Central memory CD8-positive, alpha-beta T cell (primary cell): ENCODE measurements at regions not wholly inside any gene's neighbourhood (a gene's known extent, or its start where the extent isn't known, plus 50 kb on each side); places are given as distances from the start of the nearest gene placed in this dataset.

Source experiments
- ATAC-seq: fragments of 150-1000 bp; cut with Tn5 transposase; replicated peaks from 2 replicates; pipeline ENCODE4 v1.10.0; 2022; ENCODE audit warnings: mild to moderate bottlenecking, moderate FRiP score, moderate number of reproducible peaks; ENCODE audit not compliant: poor library complexity, severe bottlenecking; ENCODE audit errors: extremely low read depth
- DNase-seq, 2 donors: peaks; one replicate each; pipeline ENCODE4 v3.0.0; 2021; ENCODE audit warnings: low spot score in 2 of 2
- H3K27ac Mint-ChIP-seq: one replicate; pipeline ENCODE4 v1.8.0; 2022; ENCODE audit warnings: low read depth, mild to moderate bottlenecking, moderate library complexity, mixed read lengths
- H3K27me3 Mint-ChIP-seq: one replicate; pipeline ENCODE4 v1.8.0; 2022; ENCODE audit warnings: mixed read lengths
- H3K36me3 Mint-ChIP-seq: one replicate; pipeline ENCODE4 v1.8.0; 2022; ENCODE audit warnings: mild to moderate bottlenecking, moderate library complexity, mixed read lengths; ENCODE audit not compliant: insufficient read depth
- H3K4me1 Mint-ChIP-seq: one replicate; pipeline ENCODE4 v1.8.0; 2022; ENCODE audit warnings: mixed read lengths
- H3K4me3 Mint-ChIP-seq: one replicate; pipeline ENCODE4 v1.8.0; 2022; ENCODE audit warnings: mild to moderate bottlenecking, moderate library complexity, mixed read lengths
- H3K9me3 Mint-ChIP-seq: one replicate; pipeline ENCODE4 v1.8.0; 2022; ENCODE audit warnings: mixed read lengths

GRCh38 chr11:108994887-108995286 lies 330.0 kb downstream of the DDX10 start:
- no peak overlapping the region for H3K27ac Mint-ChIP-seq
- H3K9me3 Mint-ChIP-seq: peaks cover 18% of the 10 kb centered on the region
- no peaks in the 10 kb centered on the region for H3K4me1 Mint-ChIP-seq
- no peaks in the 10 kb centered on the region for H3K36me3 Mint-ChIP-seq
- peaks cover 17% of the 10 kb centered on the region for H3K27me3 Mint-ChIP-seq
- no peak overlapping the region for H3K4me3 Mint-ChIP-seq
- DNase-seq (no peak), ATAC-seq (no peak)

GRCh38 chr11:108997826-108998225 lies 333.0 kb downstream of the DDX10 start:
- Mint-ChIP-seq H3K4me1 (no peaks in the 10 kb centered on the region), H3K27me3 (peaks cover 17% of the 10 kb centered on the region), H3K27ac (no peak overlapping the region), H3K36me3 (no peaks in the 10 kb centered on the region), H3K4me3 (no peak overlapping the region), H3K9me3 (peaks cover 18% of the 10 kb centered on the region)
- ATAC-seq: no peak
- no peak for DNase-seq

GRCh38 chr11:109000531-109000930 lies 335.7 kb downstream of the DDX10 start:
- no peak for DNase-seq
- no peak for ATAC-seq
- Mint-ChIP-seq H3K4me1 (no peaks in the 10 kb centered on the region), H3K27ac (no peak overlapping the region), H3K27me3 (peaks cover 31% of the 10 kb centered on the region), H3K9me3 (peaks cover 18% of the 10 kb centered on the region), H3K4me3 (no peak overlapping the region), H3K36me3 (no peaks in the 10 kb centered on the region)

- DNase-seq (no peak), ATAC-seq (no peak)
- no peaks in the 10 kb centered on the region for H3K4me1 Mint-ChIP-seq
- no peaks in the 10 kb centered on the region for H3K36me3 Mint-ChIP-seq
- H3K27ac Mint-ChIP-seq: no peak overlapping the region
- peaks cover 16% of the 10 kb centered on the region for H3K9me3 Mint-ChIP-seq
- H3K27me3 Mint-ChIP-seq: peaks cover 37% of the 10 kb centered on the region
- H3K4me3 Mint-ChIP-seq: no peak overlapping the region
These were observed 336.7 kb downstream of the DDX10 start for GRCh38 chr11:109001585-109001984.

- H3K9me3 Mint-ChIP-seq: no peaks in the 10 kb centered on the region
- ATAC-seq (no peak), DNase-seq (no peak)
- H3K4me1 Mint-ChIP-seq: no peaks in the 10 kb centered on the region
- H3K36me3 Mint-ChIP-seq: no peaks in the 10 kb centered on the region
- no peaks in the 10 kb centered on the region for H3K27me3 Mint-ChIP-seq
- no peak overlapping the region for H3K4me3 Mint-ChIP-seq
- H3K27ac Mint-ChIP-seq: no peak overlapping the region
These were observed 348.1 kb downstream of the DDX10 start for GRCh38 chr11:109012991-109013390.

GRCh38 chr11:109015283-109015682 lies 350.4 kb downstream of the DDX10 start:
- no peaks in the 10 kb centered on the region for H3K36me3 Mint-ChIP-seq
- ATAC-seq (no peak), DNase-seq (no peak)
- H3K4me3 Mint-ChIP-seq: no peak overlapping the region
- H3K4me1 Mint-ChIP-seq: no peaks in the 10 kb centered on the region
- no peaks in the 10 kb centered on the region for H3K27me3 Mint-ChIP-seq
- H3K9me3 Mint-ChIP-seq: no peaks in the 10 kb centered on the region
- H3K27ac Mint-ChIP-seq: no peak overlapping the region

GRCh38 chr11:109016724-109017123 lies 351.9 kb downstream of the DDX10 start:
- no peaks in the 10 kb centered on the region for H3K36me3 Mint-ChIP-seq
- no peaks in the 10 kb centered on the region for H3K9me3 Mint-ChIP-seq
- H3K4me1 Mint-ChIP-seq: no peaks in the 10 kb centered on the region
- no peak overlapping the region for H3K27ac Mint-ChIP-seq
- H3K27me3 Mint-ChIP-seq: no peaks in the 10 kb centered on the region
- H3K4me3 Mint-ChIP-seq: no peak overlapping the region
- ATAC-seq (no peak), DNase-seq (no peak)

GRCh38 chr11:109017489-109017888 lies 352.6 kb downstream of the DDX10 start:
- DNase-seq: no peak
- Mint-ChIP-seq H3K27me3 (no peaks in the 10 kb centered on the region), H3K4me1 (no peaks in the 10 kb centered on the region), H3K36me3 (no peaks in the 10 kb centered on the region), H3K9me3 (no peaks in the 10 kb centered on the region), H3K4me3 (no peak overlapping the region), H3K27ac (no peak overlapping the region)
- no peak for ATAC-seq

GRCh38 chr11:109018639-109019038 lies 353.8 kb downstream of the DDX10 start:
- no peaks in the 10 kb centered on the region for H3K9me3 Mint-ChIP-seq
- no peak for DNase-seq
- no peaks in the 10 kb centered on the region for H3K27me3 Mint-ChIP-seq
- no peaks in the 10 kb centered on the region for H3K4me1 Mint-ChIP-seq
- H3K27ac Mint-ChIP-seq: no peak overlapping the region
- H3K36me3 Mint-ChIP-seq: no peaks in the 10 kb centered on the region
- no peak for ATAC-seq
- no peak overlapping the region for H3K4me3 Mint-ChIP-seq

- no peak for ATAC-seq
These were observed 354.6 kb downstream of the DDX10 start for GRCh38 chr11:109019342-109019936.

GRCh38 chr11:109023036-109023435 lies 358.2 kb downstream of the DDX10 start:
- ATAC-seq (no peak), DNase-seq (no peak)
- Mint-ChIP-seq H3K27me3 (no peaks in the 10 kb centered on the region), H3K27ac (no peak overlapping the region), H3K9me3 (no peaks in the 10 kb centered on the region), H3K4me1 (no peaks in the 10 kb centered on the region), H3K4me3 (no peak overlapping the region), H3K36me3 (no peaks in the 10 kb centered on the region)

More at GRCh38 chr11:109019342-109019936, 354.6 kb downstream of the DDX10 start:
- no peaks in the 10 kb centered on the region for H3K27me3 Mint-ChIP-seq
- H3K4me1 Mint-ChIP-seq: no peaks in the 10 kb centered on the region
- H3K27ac Mint-ChIP-seq: no peak overlapping the region
- no peak for DNase-seq
- H3K9me3 Mint-ChIP-seq: no peaks in the 10 kb centered on the region
- H3K4me3 Mint-ChIP-seq: no peak overlapping the region
- no peaks in the 10 kb centered on the region for H3K36me3 Mint-ChIP-seq

GRCh38 chr11:109026891-109027489 lies 362.1 kb downstream of the DDX10 start:
- H3K9me3 Mint-ChIP-seq: no peaks in the 10 kb centered on the region
- peaks cover 14% of the 10 kb centered on the region for H3K27me3 Mint-ChIP-seq
- no peak overlapping the region for H3K4me3 Mint-ChIP-seq
- peaks cover 1% of the 10 kb centered on the region for H3K36me3 Mint-ChIP-seq
- ATAC-seq (no peak), DNase-seq (no peak)
- no peaks in the 10 kb centered on the region for H3K4me1 Mint-ChIP-seq
- no peak overlapping the region for H3K27ac Mint-ChIP-seq

- H3K36me3 Mint-ChIP-seq: peaks cover 1% of the 10 kb centered on the region
- no peak overlapping the region for H3K4me3 Mint-ChIP-seq
- peaks cover 14% of the 10 kb centered on the region for H3K27me3 Mint-ChIP-seq
- H3K27ac Mint-ChIP-seq: no peak overlapping the region
- ATAC-seq: no peak
- H3K4me1 Mint-ChIP-seq: no peaks in the 10 kb centered on the region
- no peaks in the 10 kb centered on the region for H3K9me3 Mint-ChIP-seq
- DNase-seq: no peak
These were observed 363.0 kb downstream of the DDX10 start for GRCh38 chr11:109027851-109028250.
